Activated CD4-positive, CD25-positive, alpha-beta regulatory T cell treated with anti-CD3 and anti-CD28 coated beads, Interleukin-2, amount 50 U/mL, for 24 hours (primary cell): ENCODE measurements at regions not wholly inside any gene's neighbourhood (a gene's known extent, or its start where the extent isn't known, plus 50 kb on each side); places are given as distances from the start of the nearest gene placed in this dataset.

Source experiments
- ATAC-seq, 2 donors: fragments of 150-1000 bp; cut with Tn5 transposase; one replicate each; pipeline ENCODE4 v1.10.0; 2021; ENCODE audit warnings: mild to moderate bottlenecking in 1 of 2, moderate library complexity in 1 of 2

DNA sequence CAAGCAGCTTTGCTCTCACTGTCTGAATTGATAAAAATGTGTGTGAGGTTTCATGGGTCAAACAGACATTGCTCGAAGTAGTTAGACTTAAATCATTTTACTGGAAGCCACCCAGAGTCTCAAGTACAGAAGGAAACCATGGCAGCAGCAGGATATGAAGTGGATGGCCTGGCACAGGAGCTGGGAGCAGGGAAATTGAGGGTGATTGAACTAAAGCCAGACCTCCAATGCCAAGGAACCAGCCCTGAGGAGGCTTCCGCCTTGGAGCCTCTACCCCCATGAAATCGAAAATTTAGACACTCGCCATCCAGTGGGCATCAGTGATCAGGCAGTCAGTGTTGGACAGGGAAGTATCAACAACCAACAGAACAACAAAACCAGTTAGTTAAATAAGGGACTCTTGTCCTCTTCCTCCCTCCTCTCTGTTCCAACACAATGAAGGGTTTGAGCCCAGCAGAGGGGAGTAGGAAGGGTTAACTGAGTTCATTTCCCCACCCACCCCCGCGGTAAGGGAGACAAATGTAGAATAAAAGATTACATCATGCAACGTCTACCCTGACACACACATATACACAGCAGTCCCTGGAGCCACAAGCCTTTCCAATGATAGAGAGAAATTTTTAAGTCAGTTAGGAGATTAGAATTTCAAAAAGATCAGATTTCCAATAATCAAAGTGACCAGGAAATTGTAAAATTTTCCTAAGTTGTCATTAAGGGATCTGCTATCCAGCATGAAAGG, 156.3 kb downstream of the SLC16A9 start:
- no peak for ATAC-seq

DNA sequence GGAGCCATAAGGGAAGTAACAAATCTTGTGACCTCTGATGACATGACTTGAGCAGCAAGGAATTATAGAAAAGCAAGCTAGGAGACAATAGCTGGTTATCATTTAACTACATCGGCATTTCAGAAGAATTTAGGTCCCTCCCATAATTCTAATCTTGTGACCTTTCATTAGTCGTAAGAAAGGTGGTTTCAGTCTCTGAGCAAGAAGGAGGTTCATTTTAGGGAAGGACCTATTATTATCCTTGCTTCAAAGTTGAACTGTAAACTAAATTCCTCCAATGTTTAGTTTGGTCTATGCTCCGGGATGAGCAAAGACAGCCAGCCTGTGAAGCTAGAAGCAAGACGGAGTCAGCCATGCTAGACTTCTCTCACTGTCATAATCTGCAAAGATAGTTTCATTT, 159.6 kb downstream of the SLC16A9 start:
- no peak for ATAC-seq

DNA sequence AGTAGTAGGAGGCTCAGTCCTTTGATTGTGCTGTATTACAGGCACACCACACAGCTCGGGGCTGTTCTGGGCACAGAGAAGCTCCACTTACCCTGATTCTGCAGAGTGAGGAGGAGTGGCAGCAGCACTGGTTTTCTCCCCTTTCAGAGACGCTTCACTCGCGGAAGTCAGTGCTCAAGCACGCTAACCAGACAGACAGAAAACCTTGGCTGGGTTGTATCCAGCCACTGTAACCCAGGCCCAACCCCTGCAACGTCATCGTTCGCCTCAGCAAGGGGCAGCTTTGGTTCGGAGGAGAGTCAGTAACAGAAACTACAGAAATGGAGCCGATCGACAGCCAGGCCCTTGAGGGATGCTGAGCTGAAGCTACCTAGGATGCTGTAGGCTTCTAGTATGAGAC, 171.0 kb downstream of the SLC16A9 start:
- no peak for ATAC-seq

DNA sequence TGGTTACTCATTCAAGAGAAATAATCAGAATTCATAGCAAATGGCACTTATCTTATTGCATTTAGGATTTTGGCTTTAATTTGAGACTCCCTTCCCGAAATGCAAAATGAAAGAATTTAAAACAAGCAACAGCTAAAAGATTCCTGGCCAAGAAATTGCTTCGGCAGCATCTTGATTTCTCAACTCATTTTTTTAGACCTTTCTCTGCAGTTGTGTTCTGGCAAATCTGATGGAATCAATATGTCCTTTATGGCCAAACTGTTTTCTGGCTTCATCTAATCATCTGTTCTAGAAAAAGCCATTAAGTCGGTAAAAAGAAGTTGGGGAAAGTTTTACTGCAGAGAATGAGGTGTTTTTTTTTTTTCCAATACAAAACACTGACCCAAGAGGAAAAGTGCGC, 172.1 kb downstream of the SLC16A9 start:
- ATAC-seq, result no peak

DNA sequence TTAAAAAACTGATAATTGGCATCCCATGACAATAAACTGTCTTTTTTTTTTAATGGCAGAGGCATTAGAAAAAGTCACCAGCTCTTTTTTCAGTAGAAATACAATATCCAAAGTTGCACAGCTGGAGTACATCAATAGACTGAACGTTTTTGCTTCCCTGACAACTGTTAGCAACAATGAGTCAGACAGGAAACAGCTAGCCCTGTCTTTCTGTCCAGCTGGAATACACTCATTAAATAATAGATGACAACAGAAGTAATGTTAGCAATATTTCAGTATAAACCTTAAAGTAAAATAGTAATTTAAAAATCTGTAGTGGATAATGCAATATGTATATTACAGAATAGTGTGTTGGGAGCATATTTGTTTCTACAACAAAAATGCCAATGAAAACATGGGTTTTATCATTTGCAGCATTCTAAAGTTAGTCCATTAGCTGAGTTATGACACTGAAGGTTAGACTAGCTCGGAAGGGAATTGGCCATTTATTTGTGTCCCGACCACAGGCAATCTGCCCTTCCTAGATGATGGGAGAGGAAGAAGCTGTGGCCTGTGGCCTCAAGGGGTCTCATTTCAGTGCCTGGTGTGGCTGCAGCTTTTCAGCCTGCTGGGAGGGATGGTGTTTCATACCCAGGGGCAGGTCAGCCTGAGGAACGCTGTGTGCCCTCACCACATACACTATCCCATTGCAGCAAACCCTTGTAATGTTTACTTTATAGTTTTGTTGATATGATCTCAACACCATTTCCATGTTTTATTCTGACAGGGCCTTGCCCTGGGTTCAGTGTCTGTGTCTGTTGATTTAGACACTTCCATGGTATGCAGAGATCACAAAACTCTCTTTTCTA, 173.3 kb downstream of the SLC16A9 start:
- no peak for ATAC-seq

DNA sequence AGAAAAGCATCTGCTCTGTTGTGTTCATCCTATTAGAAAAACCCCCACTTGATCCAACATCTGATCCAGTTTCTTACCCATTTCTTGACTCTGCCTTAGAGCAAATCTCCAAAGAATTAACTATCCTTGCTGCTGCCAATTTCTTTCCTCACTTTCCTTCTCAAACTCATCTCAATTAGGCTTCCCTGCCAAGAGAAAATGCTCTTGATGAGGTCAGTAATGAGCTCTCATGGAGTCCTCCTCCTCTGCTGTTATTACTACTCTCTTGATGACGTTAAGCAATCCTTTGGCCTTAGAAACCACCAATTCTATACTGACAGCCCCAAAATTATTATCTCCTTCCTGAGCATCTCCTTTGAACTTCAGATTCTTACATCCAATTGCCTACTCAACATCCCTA, 162.0 kb upstream of the FAM13C start:
- ATAC-seq, result no peak

DNA sequence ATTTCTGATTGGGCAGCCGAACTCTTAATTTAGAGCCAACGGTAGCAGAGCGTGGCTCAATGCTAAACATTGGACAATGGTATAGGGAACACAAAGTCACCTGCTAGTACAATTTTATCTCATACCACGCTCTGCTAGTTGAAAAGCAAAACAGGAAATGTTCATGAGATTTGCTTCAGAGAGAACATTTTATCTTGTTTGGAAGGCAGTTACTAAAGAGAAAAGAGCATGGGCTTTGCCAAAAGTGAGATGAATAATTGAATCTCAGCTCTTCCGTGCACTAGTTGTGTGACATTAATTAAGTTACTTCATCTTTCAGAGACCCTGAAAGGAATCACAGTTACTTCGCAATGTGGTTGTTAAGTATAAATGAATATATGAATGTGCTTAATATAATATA, 161.5 kb upstream of the FAM13C start:
- no peak for ATAC-seq

DNA sequence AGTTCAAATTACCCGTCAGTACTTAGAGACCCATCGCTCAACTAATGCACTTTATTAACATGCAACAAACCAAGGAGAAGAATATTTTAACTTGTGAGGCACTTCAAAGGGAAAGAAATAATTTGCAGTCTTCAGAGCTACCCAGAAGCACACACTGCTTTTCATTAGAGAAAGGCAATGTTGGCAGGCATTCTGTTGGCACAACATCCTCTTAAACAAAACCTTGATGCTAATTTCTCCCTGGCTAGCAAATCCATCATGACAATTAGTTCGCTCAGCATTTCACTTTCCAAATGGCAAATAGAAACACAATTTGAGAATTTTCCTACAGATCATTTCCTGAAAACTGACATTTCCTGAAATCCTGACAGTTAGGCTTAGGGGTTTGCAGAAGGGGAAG, 155.6 kb upstream of the FAM13C start:
- no peak for ATAC-seq

DNA sequence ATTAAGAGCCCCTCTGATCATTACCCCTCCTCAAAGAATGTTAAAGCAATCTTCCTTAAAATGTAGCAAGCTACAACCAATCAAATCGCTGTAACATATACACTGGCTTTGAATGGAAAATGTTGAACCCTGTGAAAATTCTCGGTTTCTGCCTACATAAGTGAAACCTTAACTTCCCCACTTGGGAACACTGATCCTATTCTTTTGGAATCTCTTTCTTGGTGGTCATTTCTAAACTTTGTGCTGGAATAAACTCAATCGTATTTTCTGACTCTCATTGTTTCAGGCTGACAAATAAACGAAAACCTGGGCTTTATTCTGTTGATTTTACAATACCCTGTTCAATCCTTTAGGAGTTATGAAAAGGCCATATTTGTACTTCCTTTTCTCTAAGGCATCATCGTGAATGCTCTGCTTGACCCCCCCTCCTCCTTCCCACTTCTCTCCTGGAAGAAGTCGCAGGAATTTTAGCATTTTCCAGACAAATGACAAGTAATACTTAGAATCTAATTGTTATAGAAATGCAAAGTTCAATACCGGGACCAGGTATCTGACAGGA, 155.1 kb upstream of the FAM13C start:
- ATAC-seq, result no peak

DNA sequence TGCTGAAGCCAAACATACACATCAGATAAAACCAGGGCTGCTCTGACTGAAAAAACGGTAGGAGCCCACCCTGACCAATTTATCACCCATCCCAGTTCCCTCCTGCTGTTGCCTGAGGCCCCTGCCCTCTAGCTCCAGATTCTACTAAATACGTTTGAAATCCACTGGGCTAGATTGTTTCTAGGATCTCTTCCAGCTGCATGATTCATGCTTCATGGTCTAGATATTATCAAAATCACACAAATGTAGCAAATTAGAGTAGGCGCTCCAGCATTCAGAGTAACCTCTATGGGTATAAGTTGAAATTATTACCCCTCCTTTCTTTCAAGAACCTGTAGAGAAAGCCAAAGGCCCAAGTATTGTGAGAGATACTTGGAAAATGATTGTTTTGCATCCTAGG, 151.2 kb upstream of the FAM13C start:
- no peak for ATAC-seq

DNA sequence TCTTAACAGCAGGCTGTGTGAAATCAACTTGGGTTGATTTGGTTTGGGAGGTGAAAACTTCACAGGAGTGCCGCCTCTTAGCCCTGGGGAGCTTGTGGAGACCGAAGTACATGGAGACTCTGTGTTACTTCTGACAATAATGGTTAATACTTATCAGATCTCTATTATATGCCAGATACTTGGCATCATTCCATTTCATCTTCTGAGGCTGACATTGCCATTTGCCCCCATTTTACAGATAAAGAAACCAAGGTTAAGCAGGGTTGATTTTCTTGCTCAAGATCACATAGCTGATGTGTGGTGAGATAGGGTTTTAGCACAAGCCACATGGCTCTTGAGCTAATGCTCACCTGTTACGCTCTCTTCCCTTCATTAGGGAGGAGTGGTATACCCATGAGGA, 150.6 kb upstream of the FAM13C start:
- no peak for ATAC-seq

DNA sequence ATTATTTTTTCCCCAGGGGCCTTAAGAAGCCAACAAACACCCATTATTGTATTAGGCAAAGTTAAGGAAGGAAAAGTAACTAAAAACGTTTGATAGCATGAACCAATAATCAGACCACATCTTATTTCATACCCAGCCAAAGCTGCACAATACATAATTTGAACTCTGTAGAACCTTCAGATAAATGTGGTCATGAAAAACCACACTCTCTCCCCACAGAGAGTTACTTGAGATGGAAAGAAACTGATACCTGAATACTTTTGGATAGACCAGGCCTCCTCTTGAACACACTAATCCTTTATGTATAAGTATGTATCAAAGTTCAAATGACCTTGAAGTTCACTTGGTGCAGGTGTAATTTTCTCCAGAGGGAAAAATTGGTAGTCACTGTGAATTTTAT, 146.6 kb upstream of the FAM13C start:
- no peak for ATAC-seq

DNA sequence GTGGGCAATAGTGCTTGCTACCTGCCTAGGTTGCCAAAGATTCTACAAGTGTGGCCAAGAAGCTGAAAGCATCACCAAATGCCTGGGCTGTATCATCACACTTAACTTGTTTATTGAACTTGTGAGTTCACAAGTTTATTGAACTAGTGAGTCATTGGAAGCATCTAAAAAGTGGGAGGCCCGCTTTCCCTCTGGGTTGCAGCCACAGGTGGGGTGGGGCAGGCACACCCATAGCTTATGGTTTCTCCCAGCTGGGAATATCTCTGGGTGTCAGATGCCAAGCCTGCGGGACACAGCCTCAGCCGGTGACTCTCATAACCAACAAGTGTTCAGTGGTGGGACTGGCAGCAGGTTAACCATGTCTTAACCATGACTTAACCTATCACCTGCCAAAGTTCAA, 145.9 kb upstream of the FAM13C start:
- no peak for ATAC-seq

DNA sequence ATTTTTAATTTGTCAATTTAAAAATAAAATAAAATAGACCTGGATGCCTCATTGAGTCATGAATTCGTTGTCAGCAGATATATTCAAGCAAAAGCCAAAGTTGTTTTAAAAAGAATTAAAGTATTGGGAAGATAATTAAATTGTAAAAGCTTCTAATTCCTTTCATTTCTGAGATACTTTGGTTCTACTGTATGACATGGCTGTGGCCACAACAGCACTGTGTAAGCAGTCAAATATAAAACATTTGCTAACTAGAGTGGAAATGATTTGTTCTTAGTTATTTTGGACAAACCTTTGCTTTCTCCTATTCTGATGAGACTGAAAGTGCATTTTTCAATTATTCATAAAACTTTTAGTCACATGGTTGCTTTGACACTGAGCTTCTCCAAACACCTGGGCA, 143.6 kb upstream of the FAM13C start:
- ATAC-seq, result no peak

DNA sequence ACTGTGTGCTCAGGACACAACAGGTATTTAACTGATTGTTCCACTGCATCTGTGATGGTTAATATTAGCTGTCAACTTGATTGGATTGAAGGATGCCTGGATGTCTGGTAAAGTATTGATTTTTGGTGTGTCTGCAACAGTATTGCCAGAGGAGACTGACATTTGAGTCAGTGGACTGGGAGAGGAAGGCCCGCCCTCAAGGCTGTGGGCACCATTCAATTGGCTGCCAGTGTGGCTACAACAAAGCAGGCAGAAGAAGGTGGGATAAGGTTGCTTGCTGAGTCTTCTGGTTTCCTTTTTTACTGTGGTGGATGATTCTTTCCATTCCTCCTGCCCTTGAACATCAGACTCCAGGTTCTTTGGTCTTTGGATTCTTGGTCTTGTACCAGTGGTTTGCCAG, 137.1 kb upstream of the FAM13C start:
- ATAC-seq, result no peak

DNA sequence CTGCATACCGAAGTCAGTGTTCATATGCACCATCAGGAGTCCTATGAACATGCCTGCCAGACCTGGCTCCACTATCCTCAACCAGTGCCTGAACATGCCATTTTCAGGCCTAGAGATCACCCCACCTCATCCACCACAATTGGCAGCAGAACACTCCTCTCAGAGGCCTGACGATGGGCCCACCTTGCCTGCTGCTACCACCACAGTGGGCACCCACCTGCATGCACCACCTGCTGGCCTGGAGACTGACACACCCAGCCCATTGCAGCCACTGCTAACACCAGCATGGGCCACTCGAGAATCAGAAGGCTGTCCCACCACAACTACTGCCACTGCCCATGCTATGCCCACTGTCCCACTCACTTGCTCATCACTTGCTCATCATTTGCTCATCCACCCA, 130.7 kb upstream of the FAM13C start:
- peak in 1 of 2 donors; percentile 17 for ATAC-seq

DNA sequence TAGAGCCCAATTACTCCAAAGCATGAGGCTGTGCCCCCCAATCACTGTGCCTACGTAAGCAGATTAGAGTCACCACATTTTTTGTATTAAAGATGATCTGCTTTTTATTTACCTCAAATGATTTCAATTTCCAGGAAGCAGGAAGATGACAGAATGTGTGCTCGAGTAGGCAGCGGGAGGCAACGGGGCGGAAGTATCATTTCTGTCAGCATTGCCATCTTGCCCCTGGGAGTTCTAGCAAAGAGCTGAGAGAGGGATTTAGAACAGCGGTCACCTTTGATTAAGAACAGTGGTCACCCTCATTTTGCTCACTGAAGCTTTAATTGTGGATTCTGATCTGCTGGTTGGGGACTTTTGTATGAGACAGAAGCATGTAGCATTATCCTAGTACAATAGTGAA, 117.1 kb upstream of the FAM13C start:
- no peak for ATAC-seq

DNA sequence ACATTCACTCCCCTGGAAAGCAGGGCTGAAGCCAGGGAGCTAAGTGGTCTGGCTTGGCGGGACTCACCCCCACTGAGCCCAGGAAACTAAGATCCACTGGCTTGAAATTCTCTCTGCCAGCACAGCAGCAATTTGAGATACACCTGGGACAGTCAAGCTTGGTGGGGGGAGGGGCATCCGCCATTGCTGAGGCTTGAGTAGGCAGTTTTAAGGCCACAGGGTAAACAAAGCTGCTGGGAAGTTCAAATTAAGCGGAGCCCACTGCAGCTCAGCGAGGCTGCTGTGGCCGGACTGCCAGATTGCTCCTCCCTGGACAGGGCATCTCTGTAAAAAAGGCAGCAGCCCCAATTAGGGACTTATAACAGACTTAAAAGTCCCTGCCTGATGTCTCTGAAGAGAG, 108.2 kb upstream of the FAM13C start:
- no peak for ATAC-seq

DNA sequence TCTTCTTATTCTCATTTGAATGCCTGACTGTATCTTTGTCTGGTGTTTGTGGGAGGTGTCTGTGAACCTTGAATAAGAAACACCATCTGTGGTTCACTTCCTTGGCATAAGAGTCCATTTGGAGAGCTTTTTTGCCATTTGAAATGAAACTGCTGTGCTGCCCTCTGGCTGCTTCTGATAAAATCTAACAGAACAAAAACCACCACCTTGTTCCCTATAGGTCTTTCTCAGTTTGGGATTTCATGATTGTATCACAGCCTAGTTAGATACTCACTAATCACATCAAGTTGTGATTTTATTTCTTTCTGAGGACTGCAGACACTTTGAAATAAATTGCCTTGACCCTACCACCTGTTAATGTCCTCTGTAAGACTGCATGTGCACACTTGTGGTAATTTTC, 102.7 kb upstream of the FAM13C start:
- no peak for ATAC-seq

DNA sequence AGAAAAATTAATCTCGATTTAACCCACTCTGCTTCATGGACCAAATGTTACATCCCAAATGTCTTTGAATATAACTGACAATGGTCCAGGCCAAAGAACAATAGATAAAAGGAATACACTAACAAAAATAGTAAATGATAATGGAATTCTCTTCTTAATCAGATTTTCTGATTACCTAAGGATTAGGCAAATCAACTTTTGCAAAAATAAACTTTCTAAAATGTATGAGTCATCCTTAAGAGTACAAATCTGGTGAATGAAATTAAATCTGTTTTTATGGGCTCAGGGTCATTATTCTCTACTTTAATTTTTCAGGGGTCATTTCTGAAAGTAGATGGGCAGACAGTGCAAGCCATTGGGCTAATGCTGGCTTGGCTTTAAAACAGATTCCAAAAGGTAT, 102.1 kb upstream of the FAM13C start:
- ATAC-seq, result no peak

DNA sequence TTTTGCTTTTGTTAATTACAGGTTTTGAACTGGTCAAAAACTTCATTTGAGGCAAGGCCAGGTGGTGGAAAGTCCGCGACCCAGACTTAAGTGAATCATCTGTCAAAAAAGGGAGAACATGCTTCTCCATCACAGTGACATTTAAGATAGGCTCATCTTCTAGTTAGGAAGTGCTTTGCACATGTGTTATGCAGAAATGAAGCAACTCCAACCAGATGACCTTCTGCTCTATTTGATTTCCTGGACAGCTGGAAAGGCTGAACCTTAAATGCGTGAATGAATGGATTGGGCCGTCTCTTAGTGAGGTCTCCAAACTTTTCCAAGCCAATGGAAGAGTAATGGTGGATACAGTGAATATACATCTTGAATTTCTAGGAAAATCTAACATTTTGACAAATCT, 101.6 kb upstream of the FAM13C start:
- ATAC-seq, result no peak

DNA sequence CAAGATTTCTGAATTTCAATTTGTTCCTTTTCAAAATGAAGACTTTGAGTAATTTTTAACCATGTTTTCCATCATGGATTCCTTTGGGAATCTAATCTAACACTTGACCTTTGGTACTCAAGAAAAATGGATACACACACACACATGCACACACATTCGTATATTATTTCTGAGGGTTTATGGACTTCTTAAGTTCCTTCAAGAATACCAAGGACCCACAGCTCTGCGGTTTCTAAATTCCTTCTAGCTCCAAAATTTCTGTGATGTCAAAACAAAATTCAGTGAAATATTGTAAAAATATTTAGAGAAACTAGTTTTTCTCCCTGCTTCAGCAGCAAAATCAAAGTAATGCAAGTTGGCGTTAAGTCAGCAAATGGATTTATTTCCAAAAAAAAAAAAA, 98.3 kb upstream of the FAM13C start:
- ATAC-seq, result no peak

DNA sequence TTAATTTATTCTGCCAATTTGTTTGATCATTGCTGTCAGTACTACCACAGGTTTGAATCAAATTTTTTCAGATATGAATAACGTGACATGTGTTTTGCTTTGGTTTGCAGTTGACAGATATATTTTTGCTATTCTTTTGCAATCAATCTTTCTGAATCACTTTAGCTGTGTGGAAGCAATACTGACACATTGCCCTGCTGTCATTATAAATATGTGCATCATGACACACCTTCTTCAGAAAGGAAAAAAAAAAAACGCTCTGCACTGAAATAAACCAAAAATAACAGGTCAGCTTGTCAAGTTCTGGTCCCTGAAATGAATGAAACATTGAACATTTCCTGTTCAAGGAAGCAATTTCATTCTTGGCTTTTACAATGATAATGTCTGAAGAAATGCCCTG, 93.8 kb upstream of the FAM13C start:
- no peak for ATAC-seq
